ENCODE measurements at regions not wholly inside any gene's neighbourhood (a gene's known extent, or its start where the extent isn't known, plus 50 kb on each side); places are given as distances from the start of the nearest gene placed in this dataset.

DNA sequence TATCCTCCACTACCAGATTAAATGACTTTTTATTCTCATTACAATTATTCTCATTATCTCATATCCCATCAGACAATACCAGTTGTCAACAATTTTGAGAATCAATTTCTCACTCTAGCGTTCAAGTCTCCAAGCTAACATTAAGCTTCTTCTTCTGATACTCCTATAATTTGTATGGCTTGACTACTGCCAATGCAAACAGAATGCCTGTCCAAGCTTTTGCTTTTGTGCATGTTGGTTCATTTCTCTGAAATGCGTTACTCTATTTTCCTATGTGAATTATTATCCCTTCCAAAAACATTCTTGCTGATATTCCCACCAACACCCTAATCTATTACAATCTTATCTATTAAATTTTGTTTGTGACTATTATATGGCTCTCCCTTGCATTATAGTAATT, 1602.3 kb downstream of the C4orf33 start:
- TF ChIP-seq, protein P1, sequence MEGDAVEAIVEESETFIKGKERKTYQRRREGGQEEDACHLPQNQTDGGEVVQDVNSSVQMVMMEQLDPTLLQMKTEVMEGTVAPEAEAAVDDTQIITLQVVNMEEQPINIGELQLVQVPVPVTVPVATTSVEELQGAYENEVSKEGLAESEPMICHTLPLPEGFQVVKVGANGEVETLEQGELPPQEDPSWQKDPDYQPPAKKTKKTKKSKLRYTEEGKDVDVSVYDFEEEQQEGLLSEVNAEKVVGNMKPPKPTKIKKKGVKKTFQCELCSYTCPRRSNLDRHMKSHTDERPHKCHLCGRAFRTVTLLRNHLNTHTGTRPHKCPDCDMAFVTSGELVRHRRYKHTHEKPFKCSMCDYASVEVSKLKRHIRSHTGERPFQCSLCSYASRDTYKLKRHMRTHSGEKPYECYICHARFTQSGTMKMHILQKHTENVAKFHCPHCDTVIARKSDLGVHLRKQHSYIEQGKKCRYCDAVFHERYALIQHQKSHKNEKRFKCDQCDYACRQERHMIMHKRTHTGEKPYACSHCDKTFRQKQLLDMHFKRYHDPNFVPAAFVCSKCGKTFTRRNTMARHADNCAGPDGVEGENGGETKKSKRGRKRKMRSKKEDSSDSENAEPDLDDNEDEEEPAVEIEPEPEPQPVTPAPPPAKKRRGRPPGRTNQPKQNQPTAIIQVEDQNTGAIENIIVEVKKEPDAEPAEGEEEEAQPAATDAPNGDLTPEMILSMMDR (IDR thresholded peaks at IDR 0.05; ENCODE audit: low read depth, low read length): no peak
- TF ChIP-seq EZH2phosphoT487 (IDR thresholded peaks at IDR 0.05; ENCODE audit: low read depth): no peak
- Histone ChIP-seq H3K4me1 (ENCODE audit: low read length) (no peaks in the 10 kb centered on the region), H3K36me3 (replicated peaks; ENCODE audit: low read depth, low read length) (no peaks in the 10 kb centered on the region), H3K9me3 (ENCODE audit: insufficient read depth, low read length) (no peaks in the 10 kb centered on the region), H3K27ac (ENCODE audit: low read length) (no peak overlapping the region), H2AFZ (ENCODE audit: low read depth, low read length) (no peak overlapping the region), H3K9ac (ENCODE audit: low read length) (no peak overlapping the region), H3K79me2 (ENCODE audit: low read length) (no peaks in the 10 kb centered on the region), H4K20me1 (ENCODE audit: insufficient read depth, low read length) (no peaks in the 10 kb centered on the region), H3K27me3 (ENCODE audit: low read depth, low read length) (no peaks in the 10 kb centered on the region), H3K4me2 (ENCODE audit: low read length) (no peak overlapping the region), H3K4me3 (ENCODE audit: low read length) (no peak overlapping the region)

DNA sequence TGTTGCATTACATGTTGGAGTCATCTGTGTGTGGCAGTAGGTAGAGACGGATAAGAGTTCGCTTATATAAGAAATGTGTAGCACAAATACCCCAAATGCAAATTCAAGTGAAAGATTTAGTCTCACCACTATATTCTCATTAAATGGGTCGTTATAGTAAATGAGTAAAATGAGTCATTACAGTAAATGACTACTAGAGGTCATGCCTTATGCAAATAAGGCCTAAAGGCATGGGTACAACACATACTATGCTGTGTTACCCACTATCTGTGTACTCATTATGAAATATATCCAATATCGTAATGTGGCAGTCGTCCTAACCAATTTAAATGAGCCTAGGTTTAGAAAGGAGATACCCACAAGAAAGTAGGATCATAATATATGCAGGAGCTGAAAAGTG, 1603.1 kb downstream of the C4orf33 start:
- H3K4me2 ChIP-seq (ENCODE audit: low read length): no peak overlapping the region
- H3K36me3 ChIP-seq (replicated peaks; ENCODE audit: low read depth, low read length): no peaks in the 10 kb centered on the region
- H3K9ac ChIP-seq (ENCODE audit: low read length): no peak overlapping the region
- H3K27me3 ChIP-seq (ENCODE audit: low read depth, low read length): no peaks in the 10 kb centered on the region
- TF ChIP-seq, protein P1 (IDR thresholded peaks at IDR 0.05; ENCODE audit: low read depth, low read length): no peak
- no peak for TF ChIP-seq EZH2phosphoT487 (IDR thresholded peaks at IDR 0.05; ENCODE audit: low read depth)
- H3K4me3 ChIP-seq (ENCODE audit: low read length): no peak overlapping the region
- H2AFZ ChIP-seq (ENCODE audit: low read depth, low read length): no peak overlapping the region
- H3K4me1 ChIP-seq (ENCODE audit: low read length): no peaks in the 10 kb centered on the region
- H4K20me1 ChIP-seq (ENCODE audit: insufficient read depth, low read length): no peaks in the 10 kb centered on the region
- no peaks in the 10 kb centered on the region for H3K9me3 ChIP-seq (ENCODE audit: insufficient read depth, low read length)
- no peak overlapping the region for H3K27ac ChIP-seq (ENCODE audit: low read length)
- H3K79me2 ChIP-seq (ENCODE audit: low read length): no peaks in the 10 kb centered on the region

DNA sequence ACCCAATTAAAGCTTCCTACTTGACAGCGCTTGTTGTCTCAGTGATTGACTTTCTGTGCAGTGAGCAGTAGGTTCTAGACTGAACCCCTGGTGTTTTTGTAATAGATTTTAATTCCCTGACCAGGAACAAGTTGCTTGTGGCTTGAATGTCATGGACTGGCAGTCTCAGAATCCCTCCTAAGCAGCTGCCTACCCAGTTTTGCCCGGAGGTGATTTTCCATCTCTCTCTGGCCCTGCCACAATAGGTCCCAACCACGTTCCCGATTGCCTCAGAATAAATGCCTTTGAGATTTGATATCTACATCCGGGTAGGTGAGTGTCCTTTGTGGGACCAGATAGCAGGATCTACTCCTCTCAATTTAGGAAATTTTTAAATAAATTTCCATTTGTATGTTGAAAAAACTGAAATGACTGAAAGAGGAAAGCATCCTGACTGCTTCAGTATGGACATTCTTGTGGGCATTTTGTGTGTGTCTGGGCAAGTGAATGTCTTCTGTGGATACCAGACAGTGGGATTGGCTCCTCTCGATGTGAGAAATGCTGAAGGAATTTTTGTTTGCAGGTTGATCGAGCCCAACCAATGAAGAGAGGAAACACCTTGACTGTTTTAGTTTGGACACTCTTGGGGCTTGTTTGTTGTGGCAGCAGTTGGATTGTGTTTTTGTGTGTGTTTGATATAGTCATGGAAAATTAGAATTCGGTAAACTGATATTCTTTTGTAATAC, 1607.4 kb downstream of the C4orf33 start:
- Histone ChIP-seq H3K27ac (ENCODE audit: low read length) (no peak overlapping the region), H3K79me2 (ENCODE audit: low read length) (no peaks in the 10 kb centered on the region), H3K27me3 (ENCODE audit: low read depth, low read length) (no peaks in the 10 kb centered on the region), H3K9me3 (ENCODE audit: insufficient read depth, low read length) (no peaks in the 10 kb centered on the region), H4K20me1 (ENCODE audit: insufficient read depth, low read length) (no peaks in the 10 kb centered on the region), H3K4me3 (ENCODE audit: low read length) (no peak overlapping the region), H2AFZ (ENCODE audit: low read depth, low read length) (no peak overlapping the region), H3K9ac (ENCODE audit: low read length) (no peak overlapping the region), H3K4me2 (ENCODE audit: low read length) (no peak overlapping the region), H3K36me3 (replicated peaks; ENCODE audit: low read depth, low read length) (no peaks in the 10 kb centered on the region), H3K4me1 (ENCODE audit: low read length) (peaks cover 8% of the 10 kb centered on the region)
- no peak for TF ChIP-seq EZH2phosphoT487 (IDR thresholded peaks at IDR 0.05; ENCODE audit: low read depth)
- TF ChIP-seq, protein P1 (IDR thresholded peaks at IDR 0.05; ENCODE audit: low read depth, low read length): no peak

DNA sequence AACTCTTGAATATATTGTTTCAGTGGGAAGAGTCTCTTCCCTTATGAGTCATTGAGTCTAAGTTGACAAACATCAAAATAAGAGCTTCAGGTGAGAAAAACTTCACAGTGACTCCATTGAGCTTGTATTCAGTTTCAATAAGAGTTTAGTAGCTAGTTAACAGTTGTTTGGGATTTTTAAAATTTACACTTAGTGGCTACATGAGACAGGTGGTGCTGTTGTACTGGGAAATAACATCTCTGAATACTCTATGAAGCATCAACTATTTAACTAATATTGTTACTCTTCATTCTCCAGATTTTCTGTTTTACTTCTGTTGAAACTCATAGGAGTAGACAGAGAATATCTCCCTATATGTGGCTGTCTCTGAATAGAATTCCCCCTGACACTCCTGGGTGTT, 1609.1 kb downstream of the C4orf33 start:
- TF ChIP-seq, protein P1 (IDR thresholded peaks at IDR 0.05; ENCODE audit: low read depth, low read length): peak; percentile 32
- no peak for TF ChIP-seq EZH2phosphoT487 (IDR thresholded peaks at IDR 0.05; ENCODE audit: low read depth)
- peak overlapping the region; percentile 15; the same call in 1 of the 2 replicates for H3K4me2 ChIP-seq (ENCODE audit: low read length)

More for the DNA sequence above, 1609.1 kb downstream of the C4orf33 start:
- H3K79me2 ChIP-seq (ENCODE audit: low read length): no peaks in the 10 kb centered on the region
- no peak overlapping the region for H3K9ac ChIP-seq (ENCODE audit: low read length)
- no peak overlapping the region for H3K4me3 ChIP-seq (ENCODE audit: low read length)
- H3K9me3 ChIP-seq (ENCODE audit: insufficient read depth, low read length): no peaks in the 10 kb centered on the region
- H3K27me3 ChIP-seq (ENCODE audit: low read depth, low read length): no peaks in the 10 kb centered on the region
- no peak overlapping the region for H3K27ac ChIP-seq (ENCODE audit: low read length)
- peaks cover 8% of the 10 kb centered on the region for H3K4me1 ChIP-seq (ENCODE audit: low read length)
- no peaks in the 10 kb centered on the region for H4K20me1 ChIP-seq (ENCODE audit: insufficient read depth, low read length)
- H2AFZ ChIP-seq (ENCODE audit: low read depth, low read length): no peak overlapping the region
- H3K36me3 ChIP-seq (replicated peaks; ENCODE audit: low read depth, low read length): no peaks in the 10 kb centered on the region

Measured in OCI-LY3 (cell line).